AG04450 (cell line): ENCODE measurements at regions not wholly inside any gene's neighbourhood (a gene's known extent, or its start where the extent isn't known, plus 50 kb on each side); places are given as distances from the start of the nearest gene placed in this dataset. TPM values are rescaled to one million over a fixed set of nuclear protein-coding genes. Genes with fewer than 3 reads are reported as not detected.

Experiments used
- CTCF ChIA-PET: fragments of 300-600, 350-600 bp; formaldehyde crosslinking; extraction: SDS; loops from one replicate; lab custom pipeline; 2022; ENCODE audit warnings: antibody characterized with exemption, inconsistent platforms; lab: Charles Lee
- POLR2A ChIA-PET: fragments of 350-600 bp; formaldehyde crosslinking; extraction: SDS; loops from one replicate; lab custom pipeline; 2021; ENCODE audit warnings: antibody characterized with exemption, inconsistent platforms; lab: Yijun Ruan, JAX
- DNase-seq: peaks from one replicate; pipeline ENCODE4 v3.0.0-alpha.2; 2011; ENCODE audit warnings: low read depth, low spot score
- H3K27ac ChIP-seq: one replicate; pipeline ENCODE4 v1.5.1; 2012; ENCODE audit warnings: low read depth, low read length, control low read depth
- H3K27me3 ChIP-seq: one replicate; pipeline ENCODE4 v1.6.0; 2012; ENCODE audit warnings: low read length; ENCODE audit not compliant: control insufficient read depth, insufficient read depth
- H3K4me3 ChIP-seq: 2 replicates; pipeline ENCODE4 v1.5.1; 2011; ENCODE audit warnings: mild to moderate bottlenecking, low read depth, low read length, control low read depth
- H3K9me3 ChIP-seq: 2 replicates; pipeline ENCODE4 v1.5.1; 2012; ENCODE audit warnings: low read length; ENCODE audit not compliant: control insufficient read depth, insufficient read depth
- small RNA-seq: library from RNA; depleted of rRNA; stranded (forward); fragments of <200 nt; gene quantifications from one replicate; pipeline ENCODE3, GENCODE V24; 2012; ENCODE audit warnings: low read depth; ENCODE audit not compliant: insufficient read length
- TF ChIP-seq, protein P1 (sequence below): IDR thresholded peaks from 2 replicates; pipeline ENCODE4 v1.5.1; 2011; ENCODE audit warnings: low read depth, low read length, control low read depth, inconsistent platforms

DNA sequence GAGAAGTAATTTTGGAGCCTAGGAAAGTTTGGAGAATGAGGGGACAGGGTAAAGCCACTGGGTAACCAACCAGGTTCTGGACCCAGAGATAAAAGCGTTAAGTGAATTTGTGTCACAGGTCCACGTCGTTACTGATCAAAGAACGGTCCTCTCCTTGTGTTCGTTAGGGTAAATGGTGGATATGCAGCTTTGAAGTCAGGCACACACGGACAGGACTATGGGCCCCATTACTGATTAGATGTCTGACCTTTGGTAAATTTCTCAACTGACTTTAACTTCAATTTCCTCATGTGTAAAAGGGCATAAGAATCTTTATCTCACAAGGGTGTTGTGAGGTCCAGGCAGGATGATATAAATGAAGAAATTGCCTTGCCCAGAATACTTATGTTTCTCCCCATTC, 76.6 kb downstream of the EMP1 start:
- POLR2A ChIA-PET = no interaction called here
- CTCF ChIA-PET = interaction anchor here (0.9 to 5.4 kb wide), 3 partner anchors 17 to 894 kb away, joined by 3 to 43 read pairs (median 4); no protein-coding TSS in a partner anchor
- Histone ChIP-seq H3K27ac (no peak overlapping the region), H3K27me3 (peaks cover 41% of the 10 kb centered on the region), H3K9me3 (no peaks in the 10 kb centered on the region), H3K4me3 (no peak overlapping the region)
- TF ChIP-seq, protein P1, sequence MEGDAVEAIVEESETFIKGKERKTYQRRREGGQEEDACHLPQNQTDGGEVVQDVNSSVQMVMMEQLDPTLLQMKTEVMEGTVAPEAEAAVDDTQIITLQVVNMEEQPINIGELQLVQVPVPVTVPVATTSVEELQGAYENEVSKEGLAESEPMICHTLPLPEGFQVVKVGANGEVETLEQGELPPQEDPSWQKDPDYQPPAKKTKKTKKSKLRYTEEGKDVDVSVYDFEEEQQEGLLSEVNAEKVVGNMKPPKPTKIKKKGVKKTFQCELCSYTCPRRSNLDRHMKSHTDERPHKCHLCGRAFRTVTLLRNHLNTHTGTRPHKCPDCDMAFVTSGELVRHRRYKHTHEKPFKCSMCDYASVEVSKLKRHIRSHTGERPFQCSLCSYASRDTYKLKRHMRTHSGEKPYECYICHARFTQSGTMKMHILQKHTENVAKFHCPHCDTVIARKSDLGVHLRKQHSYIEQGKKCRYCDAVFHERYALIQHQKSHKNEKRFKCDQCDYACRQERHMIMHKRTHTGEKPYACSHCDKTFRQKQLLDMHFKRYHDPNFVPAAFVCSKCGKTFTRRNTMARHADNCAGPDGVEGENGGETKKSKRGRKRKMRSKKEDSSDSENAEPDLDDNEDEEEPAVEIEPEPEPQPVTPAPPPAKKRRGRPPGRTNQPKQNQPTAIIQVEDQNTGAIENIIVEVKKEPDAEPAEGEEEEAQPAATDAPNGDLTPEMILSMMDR = no peak
- no peak for DNase-seq

DNA sequence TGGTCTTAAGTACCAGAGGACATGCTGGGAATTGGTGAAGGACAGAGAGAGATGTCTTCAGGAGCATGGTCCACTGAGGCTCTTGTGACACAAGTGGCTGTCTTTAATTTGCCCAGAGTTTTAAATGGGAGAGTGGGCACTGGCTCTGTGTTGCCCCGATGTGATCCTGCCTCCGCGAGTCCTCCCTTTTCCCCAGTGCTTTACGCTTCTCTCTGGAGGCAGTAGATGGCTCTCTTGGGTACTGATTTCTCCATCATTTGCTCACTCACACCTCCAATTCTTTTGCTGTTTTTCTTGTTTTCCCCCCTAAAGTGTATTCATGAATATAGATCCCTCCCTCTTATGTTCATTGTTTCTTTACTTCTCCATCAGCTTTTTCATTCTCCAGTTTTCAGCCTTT, 74.3 kb downstream of the EMP1 start:
- no peak for DNase-seq
- CTCF ChIA-PET = interaction anchor here (1.6 to 5.4 kb wide), 4 partner anchors 8 to 390 kb away, joined by 5 to 43 read pairs (median 8); no protein-coding TSS in a partner anchor
- H3K9me3 ChIP-seq = no peaks in the 10 kb centered on the region
- TF ChIP-seq, protein P1 = no peak
- POLR2A ChIA-PET = no interaction called here
- H3K27ac ChIP-seq = no peak overlapping the region
- H3K27me3 ChIP-seq = peaks cover 31% of the 10 kb centered on the region
- H3K4me3 ChIP-seq = no peak overlapping the region

Small RNA genes lying in the stretch of these regions (small RNA-seq; reads per million reads assigned to genes)
- not detected for gene RNA5SP353
- not detected for gene RNU6-590P
